ENCODE measurements at regions not wholly inside any gene's neighbourhood (a gene's known extent, or its start where the extent isn't known, plus 50 kb on each side); places are given as distances from the start of the nearest gene placed in this dataset.
"Not testable (repeated sequence)": the region's sequence is repeated elsewhere in the genome, so short reads cannot be mapped to it uniquely, and the experiment has no call there.

- no peak for DNase-seq
Measured at GRCh38 chr17:79560527-79560926, 50.3 kb downstream of the RBFOX3 start.

GRCh38 chr17:79559111-79559887 is 51.6 kb downstream of the RBFOX3 start:
- no peak for DNase-seq

GRCh38 chr17:79558091-79558900 is 52.6 kb downstream of the RBFOX3 start:
- no peak for DNase-seq

- no peak for DNase-seq
Measured at GRCh38 chr17:79557276-79558090, 53.4 kb downstream of the RBFOX3 start.

- no peak for DNase-seq
Measured at GRCh38 chr17:79556271-79556670, 54.6 kb downstream of the RBFOX3 start.

GRCh38 chr17:79555543-79555942 is 55.3 kb downstream of the RBFOX3 start:
- no peak for DNase-seq

GRCh38 chr17:79554346-79554745 is 56.5 kb downstream of the RBFOX3 start:
- DNase-seq = not testable (repeated sequence)

- DNase-seq = no peak
Measured at GRCh38 chr17:79552824-79553223, 58.0 kb downstream of the RBFOX3 start.

- DNase-seq = no peak
Measured at GRCh38 chr17:79552405-79552804, 58.4 kb downstream of the RBFOX3 start.

GRCh38 chr17:79549141-79549915 is 61.5 kb downstream of the RBFOX3 start:
- no peak for DNase-seq

GRCh38 chr17:79548116-79548515 is 62.7 kb downstream of the RBFOX3 start:
- no peak for DNase-seq

- DNase-seq = no peak
Measured at GRCh38 chr17:79547586-79547985, 63.3 kb downstream of the RBFOX3 start.

- not testable (repeated sequence) for DNase-seq
Measured at GRCh38 chr17:79547171-79547570, 63.7 kb downstream of the RBFOX3 start.

- DNase-seq = no peak
Measured at GRCh38 chr17:79546386-79546785, 64.5 kb downstream of the RBFOX3 start.

- no peak for DNase-seq
Measured at GRCh38 chr17:79545251-79546005, 65.4 kb downstream of the RBFOX3 start.

- no peak for DNase-seq
Measured at GRCh38 chr17:79544142-79544914, 66.5 kb downstream of the RBFOX3 start.

- no peak for DNase-seq
Measured at GRCh38 chr17:79543531-79543930, 67.3 kb downstream of the RBFOX3 start.

- DNase-seq = no peak
Measured at GRCh38 chr17:79542718-79543117, 68.1 kb downstream of the RBFOX3 start.

GRCh38 chr17:79541056-79541850 is 69.6 kb downstream of the RBFOX3 start:
- DNase-seq = no peak
